ENCODE measurements at regions not wholly inside any gene's neighbourhood (a gene's known extent, or its start where the extent isn't known, plus 50 kb on each side); places are given as distances from the start of the nearest gene placed in this dataset.

- TF ChIP-seq POLR2A (IDR thresholded peaks at IDR 0.05) (no peak), CTCF (IDR thresholded peaks at IDR 0.05) (no peak)
Observed at GRCh38 chr1:215018555-215018954, 64.0 kb upstream of the KCNK2 start.

Measured in sigmoid colon (tissue), 3 donors.